Calu3 (cell line): ENCODE measurements at regions not wholly inside any gene's neighbourhood (a gene's known extent, or its start where the extent isn't known, plus 50 kb on each side); places are given as distances from the start of the nearest gene placed in this dataset.

Experiments
- BruUV-seq: library from RNA; stranded (reverse); fragments of 400-500 nt; replicated peaks from 2 replicates; lab custom pipeline; 2021; lab: Mats Ljungman, UMichigan
- CTCF ChIA-PET: fragments of 300-600 bp; sonication (Branson Sonifier 250); formaldehyde crosslinking; loops from one replicate; lab custom pipeline; 2022; ENCODE audit warnings: antibody characterized with exemption; lab: Charles Lee
- DNase-seq: peaks from one replicate; pipeline ENCODE4 v3.0.0; 2022
- H3K27ac Mint-ChIP-seq: one replicate; pipeline ENCODE4 v1.8.0; 2022; ENCODE audit warnings: mixed read lengths; ENCODE audit not compliant: unreplicated experiment
- H3K27me3 Mint-ChIP-seq: one replicate; pipeline ENCODE4 v1.8.0; 2022; ENCODE audit warnings: mixed read lengths; ENCODE audit not compliant: unreplicated experiment
- H3K36me3 Mint-ChIP-seq: one replicate; pipeline ENCODE4 v1.8.0; 2022; ENCODE audit warnings: mild to moderate bottlenecking, moderate library complexity, mixed read lengths; ENCODE audit not compliant: insufficient read depth, unreplicated experiment
- H3K4me1 Mint-ChIP-seq: one replicate; pipeline ENCODE4 v1.8.0; 2022; ENCODE audit warnings: mild to moderate bottlenecking, low read depth, mixed read lengths; ENCODE audit not compliant: unreplicated experiment
- H3K4me3 Mint-ChIP-seq: one replicate; pipeline ENCODE4 v1.8.0; 2022; ENCODE audit warnings: mild to moderate bottlenecking, low read depth, moderate library complexity, mixed read lengths; ENCODE audit not compliant: unreplicated experiment
- H3K9me3 Mint-ChIP-seq: one replicate; pipeline ENCODE4 v1.8.0; 2022; ENCODE audit warnings: low read depth, mixed read lengths; ENCODE audit not compliant: unreplicated experiment
- intact Hi-C: fragments of 100-400 bp; cut with micrococcal nuclease; formaldehyde crosslinking; loops from one replicate; pipeline ENCODE4 v1.10.0; 2022; ENCODE audit not compliant: unreplicated experiment
- TF ChIP-seq, protein P1 (sequence below): fragments of 200-600 bp; IDR thresholded peaks from one replicate; pipeline ENCODE4 v1.8.0; 2022; ENCODE audit warnings: antibody characterized with exemption; ENCODE audit not compliant: unreplicated experiment

DNA sequence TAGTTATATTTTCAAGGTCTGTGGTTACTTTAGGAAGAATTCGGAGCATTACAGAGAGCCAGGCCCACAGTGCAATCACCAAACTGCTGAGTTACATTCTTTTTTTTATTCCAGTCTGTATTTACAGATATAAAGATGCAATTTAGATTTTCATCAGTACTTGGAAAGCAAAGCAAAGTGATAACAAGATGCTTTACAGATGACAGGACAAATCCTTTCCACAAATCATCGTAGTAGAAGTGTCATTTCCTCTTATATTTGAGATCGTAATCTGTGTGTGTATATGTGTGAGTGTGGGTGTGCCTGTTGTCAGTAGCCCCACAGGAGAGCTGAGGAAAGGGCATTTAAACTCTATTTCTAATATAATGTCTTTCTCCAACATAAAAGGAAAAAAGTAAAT is 1893.7 kb downstream of the STIM2 start:
- no TSS peak for BruUV-seq
- H3K4me3 Mint-ChIP-seq = no peak overlapping the region
- no peak overlapping the region for H3K27ac Mint-ChIP-seq
- no peaks in the 10 kb centered on the region for H3K27me3 Mint-ChIP-seq
- TF ChIP-seq, protein P1, sequence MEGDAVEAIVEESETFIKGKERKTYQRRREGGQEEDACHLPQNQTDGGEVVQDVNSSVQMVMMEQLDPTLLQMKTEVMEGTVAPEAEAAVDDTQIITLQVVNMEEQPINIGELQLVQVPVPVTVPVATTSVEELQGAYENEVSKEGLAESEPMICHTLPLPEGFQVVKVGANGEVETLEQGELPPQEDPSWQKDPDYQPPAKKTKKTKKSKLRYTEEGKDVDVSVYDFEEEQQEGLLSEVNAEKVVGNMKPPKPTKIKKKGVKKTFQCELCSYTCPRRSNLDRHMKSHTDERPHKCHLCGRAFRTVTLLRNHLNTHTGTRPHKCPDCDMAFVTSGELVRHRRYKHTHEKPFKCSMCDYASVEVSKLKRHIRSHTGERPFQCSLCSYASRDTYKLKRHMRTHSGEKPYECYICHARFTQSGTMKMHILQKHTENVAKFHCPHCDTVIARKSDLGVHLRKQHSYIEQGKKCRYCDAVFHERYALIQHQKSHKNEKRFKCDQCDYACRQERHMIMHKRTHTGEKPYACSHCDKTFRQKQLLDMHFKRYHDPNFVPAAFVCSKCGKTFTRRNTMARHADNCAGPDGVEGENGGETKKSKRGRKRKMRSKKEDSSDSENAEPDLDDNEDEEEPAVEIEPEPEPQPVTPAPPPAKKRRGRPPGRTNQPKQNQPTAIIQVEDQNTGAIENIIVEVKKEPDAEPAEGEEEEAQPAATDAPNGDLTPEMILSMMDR = no peak
- peaks cover 3% of the 10 kb centered on the region for H3K9me3 Mint-ChIP-seq
- no peak for DNase-seq
- intact Hi-C loops = no loop called here
- H3K4me1 Mint-ChIP-seq = no peaks in the 10 kb centered on the region
- no peaks in the 10 kb centered on the region for H3K36me3 Mint-ChIP-seq
- CTCF ChIA-PET = no interaction called here

DNA sequence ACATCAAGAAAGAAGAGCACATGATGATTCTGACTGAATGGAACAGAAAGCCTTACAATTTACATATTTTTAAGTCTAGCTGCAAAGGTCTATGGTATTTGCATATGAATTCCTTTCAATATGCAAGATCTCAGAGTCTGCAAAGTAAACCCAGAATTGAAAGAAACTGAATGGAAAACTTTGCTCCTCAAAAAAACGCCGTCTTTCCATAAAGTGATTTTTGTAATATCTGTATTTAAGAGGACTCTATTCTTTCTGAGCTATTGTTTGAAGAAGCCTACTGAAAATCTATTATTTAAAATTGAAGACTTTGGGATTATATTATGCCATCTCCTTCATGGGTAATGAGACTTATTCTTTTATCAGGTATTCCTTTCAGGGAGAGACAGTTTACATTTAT is 1894.4 kb downstream of the STIM2 start:
- H3K27me3 Mint-ChIP-seq = no peaks in the 10 kb centered on the region
- no peak overlapping the region for H3K27ac Mint-ChIP-seq
- no peak for DNase-seq
- TF ChIP-seq, protein P1 = no peak
- intact Hi-C loops = no loop called here
- no peaks in the 10 kb centered on the region for H3K4me1 Mint-ChIP-seq
- peaks cover 3% of the 10 kb centered on the region for H3K9me3 Mint-ChIP-seq
- CTCF ChIA-PET = no interaction called here
- BruUV-seq = no TSS peak
- H3K36me3 Mint-ChIP-seq = no peaks in the 10 kb centered on the region
- no peak overlapping the region for H3K4me3 Mint-ChIP-seq

DNA sequence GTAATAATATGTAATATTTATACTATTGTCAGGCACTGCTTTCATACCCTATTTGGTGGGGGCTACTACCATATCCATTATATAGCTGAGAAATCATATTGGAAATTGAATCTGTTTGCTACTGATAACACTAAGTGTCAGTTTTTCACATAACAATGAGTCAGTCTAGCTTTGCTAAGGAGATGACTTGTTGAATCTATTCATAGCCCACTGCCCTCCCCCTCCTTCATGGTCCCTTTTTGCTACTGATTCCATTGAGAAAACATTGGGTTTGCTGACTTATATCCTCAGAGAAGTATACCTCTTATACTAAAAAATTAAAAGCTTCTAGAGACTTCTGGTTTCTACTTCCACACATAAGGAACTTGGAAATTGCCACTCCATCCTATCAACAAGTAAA is 1898.4 kb downstream of the STIM2 start:
- peaks cover 8% of the 10 kb centered on the region for H3K9me3 Mint-ChIP-seq
- BruUV-seq = no TSS peak
- intact Hi-C loops = no loop called here

DNA sequence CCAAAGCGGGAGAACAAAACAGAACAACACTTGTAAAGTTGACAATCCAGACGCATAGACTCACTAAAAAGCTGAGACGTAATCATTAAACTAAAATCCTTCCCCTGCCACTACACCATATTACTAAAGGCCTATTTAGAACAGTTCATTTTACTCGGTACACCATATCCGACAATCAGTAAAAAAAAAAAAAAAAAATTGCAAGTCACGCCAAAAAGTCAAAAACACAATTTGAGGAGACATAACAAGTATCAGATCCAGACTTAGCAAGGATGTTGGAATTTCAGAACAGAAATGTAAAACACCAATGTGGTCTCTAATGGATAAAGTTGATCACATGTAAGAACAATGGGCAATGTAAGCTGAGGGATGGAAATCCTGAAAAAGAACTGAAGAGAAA is 1899.4 kb downstream of the STIM2 start:
- CTCF ChIA-PET = no interaction called here
- no peak overlapping the region for H3K27ac Mint-ChIP-seq
- no peak for DNase-seq
- H3K9me3 Mint-ChIP-seq = peaks cover 8% of the 10 kb centered on the region
- no peaks in the 10 kb centered on the region for H3K4me1 Mint-ChIP-seq
- no TSS peak for BruUV-seq
- no peaks in the 10 kb centered on the region for H3K27me3 Mint-ChIP-seq
- intact Hi-C loops = no loop called here
- H3K36me3 Mint-ChIP-seq = no peaks in the 10 kb centered on the region
- H3K4me3 Mint-ChIP-seq = no peak overlapping the region
- TF ChIP-seq, protein P1 = no peak

More for the DNA sequence above, 1898.4 kb downstream of the STIM2 start:
- Mint-ChIP-seq H3K27me3 (no peaks in the 10 kb centered on the region), H3K4me3 (no peak overlapping the region), H3K36me3 (no peaks in the 10 kb centered on the region), H3K27ac (no peak overlapping the region), H3K4me1 (no peaks in the 10 kb centered on the region)
- no peak for DNase-seq
- CTCF ChIA-PET = no interaction called here
- TF ChIP-seq, protein P1 = no peak
